ENCODE measurements at regions not wholly inside any gene's neighbourhood (a gene's known extent, or its start where the extent isn't known, plus 50 kb on each side); places are given as distances from the start of the nearest gene placed in this dataset.

DNA sequence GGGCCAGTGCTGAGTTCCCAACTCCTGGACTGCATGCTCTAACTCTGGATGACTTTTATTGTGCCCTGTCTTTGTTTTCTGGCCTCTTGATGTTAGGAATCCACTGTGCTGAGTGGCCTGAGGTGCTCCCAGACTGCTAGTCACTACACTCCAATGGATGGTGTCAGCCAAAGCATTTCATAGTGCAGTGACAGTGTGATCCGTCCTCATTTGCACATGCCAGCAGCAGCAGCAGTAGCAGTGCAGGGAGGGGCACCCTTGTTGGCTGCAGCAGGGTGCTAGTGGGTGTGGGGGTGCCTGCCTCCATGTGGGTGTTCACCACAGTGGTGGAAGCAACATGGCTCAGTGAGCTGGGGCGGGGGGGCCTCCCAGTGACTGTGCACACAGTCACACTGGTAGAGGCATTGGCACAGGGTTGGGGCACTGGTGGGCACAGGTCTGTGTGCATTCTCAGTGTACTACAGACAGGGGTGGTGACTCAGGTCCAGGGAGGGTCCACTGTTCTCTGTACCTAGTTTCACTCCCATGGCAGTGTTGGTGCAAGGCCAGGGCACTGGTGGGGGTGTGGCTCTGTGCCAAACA lies 214.0 kb downstream of the ZC3H11B start:
- DNase-seq (ENCODE audit: low read depth) = no peak

DNA sequence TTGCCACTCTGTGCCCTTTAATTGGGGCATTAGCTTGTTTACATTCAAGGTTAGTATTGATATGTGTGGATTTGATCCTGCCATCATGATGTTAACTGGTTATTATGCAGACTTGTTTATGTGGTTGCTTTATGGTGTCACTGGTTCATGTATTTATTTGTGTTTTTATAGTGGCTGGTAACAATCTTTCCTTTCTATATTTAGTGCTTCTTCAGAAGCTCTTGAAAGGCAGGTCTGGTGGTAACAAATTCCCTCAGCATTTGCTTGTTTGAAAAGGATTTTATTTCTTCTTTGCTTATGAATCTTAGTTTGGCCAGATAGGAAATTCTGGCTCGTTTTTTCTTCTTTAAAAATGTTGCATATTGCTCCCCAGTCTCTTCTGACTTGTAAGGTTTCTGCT lies 215.4 kb downstream of the ZC3H11B start:
- no peak for DNase-seq (ENCODE audit: low read depth)

GRCh38 chr1:219391297-219391696 lies 217.6 kb downstream of the LYPLAL1 start:
- DNase-seq (ENCODE audit: low read depth) = no peak

DNA sequence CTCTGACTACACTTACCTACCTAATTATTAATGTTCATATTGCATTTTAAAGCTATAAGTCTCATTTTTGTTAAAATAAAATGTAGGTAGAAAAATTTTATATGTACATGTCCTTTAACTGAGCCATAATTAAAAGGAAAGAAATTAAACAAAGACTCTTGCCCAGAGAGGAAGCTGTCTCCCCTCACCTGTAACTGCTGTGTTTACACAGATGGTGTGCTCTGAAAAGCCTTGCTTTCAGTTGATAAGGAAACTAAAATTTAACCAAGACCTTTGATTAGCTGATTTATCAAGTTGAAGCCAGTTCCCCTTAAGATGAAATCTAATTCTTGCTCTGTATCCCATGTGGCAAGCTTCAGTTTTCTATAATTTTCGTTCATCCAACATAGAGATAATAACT lies 213.5 kb downstream of the LYPLAL1 start:
- DNase-seq (ENCODE audit: low read depth) = no peak

DNA sequence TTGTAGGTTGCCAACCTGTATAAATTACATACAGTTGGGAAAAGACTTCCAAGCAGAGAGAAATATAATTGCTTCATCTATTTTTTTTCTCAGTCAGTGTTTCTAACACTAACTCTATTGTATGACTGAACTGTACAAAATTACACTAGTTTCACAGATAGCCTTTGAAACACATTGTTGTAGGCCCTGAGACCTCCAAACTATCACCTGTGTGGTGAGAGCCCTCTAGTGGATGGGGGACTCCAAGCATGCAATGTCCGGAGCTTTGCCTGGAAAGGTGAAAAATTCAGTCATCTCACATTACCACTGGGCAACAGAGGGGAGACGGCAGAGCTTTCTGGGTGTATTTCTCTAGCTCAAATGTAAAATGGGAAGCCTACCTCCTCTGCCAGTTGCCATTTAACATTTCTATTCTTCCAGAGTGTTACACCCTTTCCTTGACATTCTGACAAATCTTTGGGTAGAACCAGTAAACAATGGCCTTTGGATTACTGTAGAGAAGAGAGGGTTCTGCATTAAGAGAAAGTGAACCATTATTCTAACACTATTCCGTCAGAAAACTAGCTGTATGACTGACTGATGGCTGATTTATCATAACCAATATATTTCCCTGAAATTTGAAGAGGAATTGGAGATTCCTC lies 212.2 kb downstream of the LYPLAL1 start:
- peak; percentile 18 for DNase-seq (ENCODE audit: low read depth)

DNA sequence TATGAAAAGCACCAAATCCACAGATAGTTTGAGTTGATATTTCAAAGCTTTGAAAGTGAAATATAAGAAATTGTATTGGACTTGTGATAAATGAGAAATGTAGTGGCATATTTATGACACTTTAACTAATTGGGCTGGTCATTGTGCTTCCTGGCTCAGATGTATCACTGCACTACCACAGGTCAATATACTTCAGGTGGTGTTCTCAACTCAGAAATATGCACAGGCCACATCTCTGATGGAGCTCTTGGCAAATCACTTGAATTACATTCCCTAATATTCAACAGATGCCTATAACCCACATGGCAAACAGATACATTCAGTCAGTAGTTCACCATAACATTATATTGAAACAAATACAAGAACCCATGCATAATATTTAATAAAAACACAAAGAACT lies 209.6 kb downstream of the LYPLAL1 start:
- no peak for DNase-seq (ENCODE audit: low read depth)

GRCh38 chr1:219381396-219381795 lies 207.7 kb downstream of the LYPLAL1 start:
- no peak for DNase-seq (ENCODE audit: low read depth)

DNA sequence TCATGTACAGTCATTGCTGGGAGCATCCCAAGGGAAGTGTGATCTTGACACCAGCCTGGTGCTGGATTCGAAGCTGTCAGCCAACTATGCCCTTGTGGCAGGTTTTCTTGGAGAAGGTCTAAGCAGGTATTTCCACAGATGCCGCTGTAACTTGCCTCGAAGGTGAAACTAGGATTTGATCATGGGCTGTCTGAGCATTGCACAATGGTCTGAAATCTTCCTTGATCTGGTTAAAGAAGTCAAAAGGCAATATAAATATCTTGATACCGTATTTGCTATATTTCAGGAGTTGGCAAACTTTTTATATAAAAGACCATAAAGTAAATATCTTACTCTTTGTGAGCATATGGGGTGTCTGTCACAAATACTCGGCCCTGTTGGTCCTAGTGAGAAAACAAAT lies 206.8 kb downstream of the LYPLAL1 start:
- no peak for DNase-seq (ENCODE audit: low read depth)

- no peak for DNase-seq (ENCODE audit: low read depth)
Observed at GRCh38 chr1:219379691-219380090, 206.0 kb downstream of the LYPLAL1 start.

GRCh38 chr1:219374636-219375035 lies 201.0 kb downstream of the LYPLAL1 start:
- DNase-seq (ENCODE audit: low read depth) = peak; percentile 17

DNA sequence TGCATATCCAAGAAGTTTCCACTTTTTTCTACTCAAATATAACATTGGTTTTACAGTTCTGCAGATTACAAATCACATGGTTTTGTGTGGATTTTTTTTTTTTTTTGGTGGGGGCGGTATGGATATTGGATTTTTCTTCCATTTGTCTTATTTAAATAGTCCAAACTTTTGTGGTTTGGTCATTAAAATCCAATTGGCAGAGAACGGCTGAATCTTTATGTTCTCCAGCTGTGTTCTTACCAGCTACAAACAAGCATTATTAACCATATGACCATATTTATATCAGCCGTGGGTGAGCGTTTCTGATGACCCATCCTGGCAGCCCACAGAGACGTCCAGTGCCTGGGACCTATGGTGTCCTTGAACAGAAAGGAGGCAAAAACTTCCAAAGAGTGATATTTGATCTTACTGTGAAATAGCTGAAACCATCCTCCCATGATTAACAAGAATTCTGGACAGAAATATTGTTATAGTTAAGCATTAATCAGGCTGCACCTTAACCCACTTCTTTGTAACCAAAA lies 200.4 kb downstream of the LYPLAL1 start:
- no peak for DNase-seq (ENCODE audit: low read depth)

DNA sequence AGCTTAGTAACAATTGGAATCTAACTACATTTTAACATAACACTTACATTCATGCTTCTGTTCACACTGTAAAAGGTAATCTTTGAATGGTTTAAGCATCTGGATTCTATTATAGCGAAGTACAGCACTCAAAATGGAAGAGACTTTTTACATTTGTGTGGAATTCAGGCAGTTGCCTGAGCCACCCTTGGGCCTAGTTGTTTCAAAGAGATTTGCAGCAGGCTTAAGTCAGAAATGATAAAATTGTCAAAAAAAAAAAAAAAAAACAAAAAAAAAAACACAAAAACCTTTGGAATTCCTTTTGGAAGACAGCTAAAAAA lies 199.9 kb downstream of the LYPLAL1 start:
- no peak for DNase-seq (ENCODE audit: low read depth)

GRCh38 chr1:219372916-219373615 lies 199.4 kb downstream of the LYPLAL1 start:
- no peak for DNase-seq (ENCODE audit: low read depth)

- no peak for DNase-seq (ENCODE audit: low read depth)
Observed at GRCh38 chr1:219371471-219371870, 197.8 kb downstream of the LYPLAL1 start.

DNA sequence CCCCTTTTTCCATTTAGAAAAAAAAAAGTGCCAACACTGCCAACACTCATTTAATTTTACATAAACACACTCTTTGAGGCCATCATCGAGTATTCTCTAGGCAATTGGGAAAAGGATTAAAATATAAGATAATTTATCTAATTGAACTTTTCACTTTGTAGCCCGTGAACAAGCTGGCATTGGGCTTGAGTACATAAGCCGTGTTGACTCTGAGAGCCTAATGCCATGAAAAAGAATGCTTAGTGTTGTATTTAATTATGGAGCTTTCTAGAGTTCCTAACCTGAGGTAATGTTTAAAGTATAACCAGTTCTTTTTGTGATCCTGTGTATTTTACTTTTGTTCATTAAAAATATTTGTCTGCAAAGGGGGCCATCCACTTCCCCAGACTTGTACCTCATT lies 193.8 kb downstream of the LYPLAL1 start:
- no peak for DNase-seq (ENCODE audit: low read depth)

- no peak for DNase-seq (ENCODE audit: low read depth)
Observed at GRCh38 chr1:219365451-219365850, 191.8 kb downstream of the LYPLAL1 start.

- no peak for DNase-seq (ENCODE audit: low read depth)
Observed at GRCh38 chr1:219362702-219363101, 189.0 kb downstream of the LYPLAL1 start.

- no peak for DNase-seq (ENCODE audit: low read depth)
Observed at GRCh38 chr1:219359126-219359525, 185.4 kb downstream of the LYPLAL1 start.

GRCh38 chr1:219358080-219358479 lies 184.4 kb downstream of the LYPLAL1 start:
- DNase-seq (ENCODE audit: low read depth) = no peak

DNA sequence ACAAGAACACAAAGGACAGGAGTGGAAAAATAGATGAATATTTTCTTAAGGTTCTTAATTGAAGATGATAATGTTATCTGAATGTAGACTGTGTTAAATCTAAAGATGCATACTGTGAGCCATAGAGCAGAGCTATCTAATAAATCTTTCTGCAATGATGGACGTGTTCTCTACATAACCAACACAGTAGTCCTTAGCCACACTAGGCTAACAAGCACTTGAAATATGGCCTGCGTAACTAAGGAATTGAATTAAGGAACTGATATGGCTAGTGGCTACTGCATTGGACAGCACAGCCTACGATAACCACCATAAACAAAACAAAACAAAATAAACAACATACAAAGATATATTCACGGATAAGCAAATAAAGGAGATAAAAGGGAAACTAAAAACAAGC lies 181.3 kb downstream of the LYPLAL1 start:
- DNase-seq (ENCODE audit: low read depth) = no peak

DNA sequence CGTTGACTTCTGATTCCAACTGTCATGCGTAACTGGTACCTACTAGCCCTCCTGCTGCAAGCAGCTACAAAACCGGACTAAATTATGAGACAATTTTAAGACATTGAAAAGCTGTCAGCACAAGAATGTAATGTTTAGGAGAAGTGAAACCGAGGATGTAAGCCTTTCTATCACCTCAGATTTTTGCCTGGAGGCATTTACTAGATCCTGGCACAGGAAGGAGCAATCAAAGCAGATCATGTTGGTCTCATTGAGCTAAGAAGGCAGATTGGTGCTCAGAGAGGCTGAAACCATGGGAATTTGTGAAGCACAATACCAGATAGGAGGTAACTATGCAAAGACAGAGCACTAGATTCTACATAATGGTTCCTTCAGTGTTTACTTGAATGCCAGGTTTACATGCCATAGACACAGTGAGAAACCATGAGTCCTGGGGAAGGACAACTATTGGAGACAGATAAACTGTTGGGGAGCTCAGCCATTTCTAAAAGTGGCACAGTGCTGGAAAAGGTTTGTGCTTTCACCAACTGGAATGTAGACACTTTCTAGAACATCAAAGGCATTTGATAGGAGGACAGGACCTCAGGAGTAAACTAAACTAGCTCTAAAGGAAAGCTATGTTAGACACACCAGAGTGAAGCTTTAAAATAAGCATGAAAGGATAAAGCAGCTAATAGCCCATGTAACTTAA lies 179.4 kb downstream of the LYPLAL1 start:
- DNase-seq (ENCODE audit: low read depth) = no peak

- no peak for DNase-seq (ENCODE audit: low read depth)
Observed at GRCh38 chr1:219350172-219350931, 176.7 kb downstream of the LYPLAL1 start.
